Adrenal gland (tissue), 9 donors: ENCODE measurements at regions not wholly inside any gene's neighbourhood (a gene's known extent, or its start where the extent isn't known, plus 50 kb on each side); places are given as distances from the start of the nearest gene placed in this dataset.

Source experiments
- DNase-seq, 7 donors: peaks; one replicate each; pipeline ENCODE4 v3.0.0-alpha.2; 2019 to 2020
- H3K27ac ChIP-seq, 5 donors: fragments of 200-600 bp; sonication (generic) in 4 of 5; 1 replicate in 3 of 5; 2 replicates in 2 of 5; pipeline versions ENCODE4 v1.5.1 to v1.8.0; 2016 to 2020; ENCODE audit warnings: mild to moderate bottlenecking in 1 of 5
- H3K27me3 ChIP-seq: fragments of 200-600 bp; 2 replicates; pipeline ENCODE4 v1.8.0; 2021
- H3K36me3 ChIP-seq, 2 donors: fragments of 200-600 bp; replicated peaks in 1 of 2; 1 replicate in 1 of 2; 2 replicates in 1 of 2; pipeline versions ENCODE4 v1.5.1 to v1.8.0; 2018 to 2022
- H3K4me1 ChIP-seq, 2 donors: fragments of 200-600 bp; replicated peaks in 1 of 2; 1 replicate in 1 of 2; 2 replicates in 1 of 2; pipeline versions ENCODE4 v1.5.1 to v1.8.0; 2018 to 2021
- H3K4me3 ChIP-seq, 4 donors: fragments of 200-600 bp; sonication (generic) in 3 of 4; one replicate each; pipeline ENCODE4 v1.5.1; 2016 to 2018
- H3K9me3 ChIP-seq, 3 donors: fragments of 200-600 bp; sonication (generic) in 1 of 3; replicated peaks in 1 of 3; 1 replicate in 2 of 3; 2 replicates in 1 of 3; pipeline versions ENCODE4 v1.5.1 to v1.8.0; 2016 to 2021
- CTCF ChIP-seq, 6 experiments: fragments of 450-650 bp in 4 of 6; fragments of 200-600 bp in 2 of 6; sonication (generic) in 1 of 6; IDR thresholded peaks; 1 replicate in 5 of 6; 2 replicates in 1 of 6; pipeline versions ENCODE4 v1.5.1 to v1.8.0; 2016 to 2021; ENCODE audit warnings: antibody characterized with exemption in 6 of 6, mild to moderate bottlenecking in 2 of 6, moderate library complexity in 1 of 6
- POLR2A ChIP-seq, 2 donors: fragments of 450-650 bp; IDR thresholded peaks; one replicate each; pipeline ENCODE4 v1.6.1; 2017; ENCODE audit warnings: antibody characterized with exemption in 2 of 2, mild to moderate bottlenecking in 2 of 2, moderate library complexity in 1 of 2
- WGBS, 4 donors: extraction: QIAGEN DNeasy Blood & Tissue Kit in 2 of 4; methylation state at CpG; one replicate each; pipeline versions ENCODE4 v1.1.5 to v1.1.7; 2013 to 2017; 5-methylcytosine and 5-hydroxymethylcytosine counted together
- intact Hi-C, 2 donors: fragments of 100-400 bp; cut with DNase I; formaldehyde crosslinking; loops; one replicate each; pipeline versions ENCODE4 v1.14.1 to v1.15.0; 2022 to 2023
- donor health status: healthy with polysubstance abuse.
- donor health status: Bipolar disorder and iron deficiency.
- donor health status: DM: yes; HTN: yes; CAD: no.
- donor health status: DM: no; HTN: no; CAD: no.
- donor health status: DM: no; HTN: no; CAD: no.

GRCh38 chr7:15889507-15889906 is 203.0 kb upstream of the MEOX2 start:
- H3K9me3 ChIP-seq: no peaks in the 10 kb centered on the region
- H3K27ac ChIP-seq: no peak overlapping the region
- TF ChIP-seq POLR2A (IDR thresholded peaks at IDR 0.05): no peak
- TF ChIP-seq CTCF (IDR thresholded peaks at IDR 0.05): peak in 5 of 6 experiments; percentile 22 to 51 (median 44)
- H3K36me3 ChIP-seq: no peaks in the 10 kb centered on the region
- 29 to 58% (median 54%) methylated on average over 3 of the region's 3 CpGs for whole genome bisulfite sequencing, 4 donors
- intact Hi-C loops: no loop called here
- H3K27me3 ChIP-seq: no peaks in the 10 kb centered on the region
- peak in 6 of 7 donors; percentile 21 to 54 (median 38) for DNase-seq
- no peaks in the 10 kb centered on the region for H3K4me1 ChIP-seq
- H3K4me3 ChIP-seq: no peak overlapping the region

GRCh38 chr7:15888090-15888489 is 201.6 kb upstream of the MEOX2 start:
- no peak for TF ChIP-seq POLR2A (IDR thresholded peaks at IDR 0.05)
- TF ChIP-seq CTCF (IDR thresholded peaks at IDR 0.05): no peak
- H3K9me3 ChIP-seq: no peaks in the 10 kb centered on the region
- no peaks in the 10 kb centered on the region for H3K36me3 ChIP-seq
- H3K4me1 ChIP-seq: no peaks in the 10 kb centered on the region
- 83 to 92% (median 87%) methylated on average over 1 of the region's 1 CpG for WGBS, 4 donors
- no peak overlapping the region for H3K27ac ChIP-seq
- no peaks in the 10 kb centered on the region for H3K27me3 ChIP-seq
- no peak for DNase-seq
- intact Hi-C loops: no loop called here
- no peak overlapping the region for H3K4me3 ChIP-seq

GRCh38 chr7:15886626-15887025 is 200.1 kb upstream of the MEOX2 start:
- H3K27me3 ChIP-seq: no peaks in the 10 kb centered on the region
- H3K4me3 ChIP-seq: no peak overlapping the region
- H3K36me3 ChIP-seq: no peaks in the 10 kb centered on the region
- no peak for TF ChIP-seq CTCF (IDR thresholded peaks at IDR 0.05)
- TF ChIP-seq POLR2A (IDR thresholded peaks at IDR 0.05): no peak
- no peaks in the 10 kb centered on the region for H3K9me3 ChIP-seq
- H3K27ac ChIP-seq: no peak overlapping the region
- DNase-seq: no peak
- intact Hi-C loops: no loop called here
- WGBS, 4 donors: 82 to 94% (median 87%) methylated on average over 1 of the region's 1 CpG
- no peaks in the 10 kb centered on the region for H3K4me1 ChIP-seq

DNA sequence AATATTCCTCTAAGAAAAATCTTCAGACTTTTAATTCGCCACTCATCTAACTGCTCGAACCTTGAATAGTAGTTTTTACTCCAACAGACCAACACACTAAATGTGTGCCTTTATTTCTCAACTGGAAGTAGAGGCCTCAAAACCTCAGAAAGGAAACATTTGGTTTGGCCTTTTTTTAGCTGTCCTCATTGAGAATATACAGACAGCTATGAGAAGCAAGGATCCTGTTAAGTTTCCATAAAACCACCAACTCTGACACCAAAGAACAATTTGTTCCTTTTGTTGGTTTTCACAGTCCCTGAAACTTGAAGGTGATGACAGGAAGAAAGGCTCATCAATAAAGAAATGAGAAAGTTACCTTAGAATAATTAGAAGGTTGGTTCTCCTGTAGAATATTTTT is 199.2 kb upstream of the MEOX2 start:
- no peak overlapping the region for H3K27ac ChIP-seq
- 75 to 83% (median 77%) methylated on average over 2 of the region's 2 CpGs for WGBS, 4 donors

More for the DNA sequence above, 199.2 kb upstream of the MEOX2 start:
- H3K9me3 ChIP-seq: no peaks in the 10 kb centered on the region
- no peaks in the 10 kb centered on the region for H3K4me1 ChIP-seq
- TF ChIP-seq CTCF (IDR thresholded peaks at IDR 0.05) (no peak), POLR2A (IDR thresholded peaks at IDR 0.05) (no peak)
- H3K27me3 ChIP-seq: no peaks in the 10 kb centered on the region
- no peak overlapping the region for H3K4me3 ChIP-seq
- no peak for DNase-seq
- intact Hi-C loops: no loop called here
- no peaks in the 10 kb centered on the region for H3K36me3 ChIP-seq
